Stomach smooth muscle (tissue), 2 donors: ENCODE measurements at regions not wholly inside any gene's neighbourhood (a gene's known extent, or its start where the extent isn't known, plus 50 kb on each side); places are given as distances from the start of the nearest gene placed in this dataset.

Experiments used
- H3K27ac ChIP-seq: one replicate; pipeline ENCODE4 v1.7.0; 2013; ENCODE audit warnings: mild to moderate bottlenecking, low read length, inconsistent platforms
- H3K27me3 ChIP-seq, 2 donors: one replicate each; pipeline ENCODE4 v1.7.0; 2013; ENCODE audit warnings: low read length in 2 of 2; ENCODE audit not compliant: insufficient read depth in 2 of 2, control insufficient read depth in 1 of 2
- H3K36me3 ChIP-seq, 2 donors: one replicate each; pipeline ENCODE4 v1.7.0; 2013; ENCODE audit warnings: low read length in 2 of 2; ENCODE audit not compliant: control insufficient read depth in 2 of 2, insufficient read depth in 2 of 2
- H3K4me1 ChIP-seq: one replicate; pipeline ENCODE4 v1.7.0; 2013; ENCODE audit warnings: low read length; ENCODE audit not compliant: control insufficient read depth, insufficient read depth
- H3K4me3 ChIP-seq, 2 donors: one replicate each; pipeline ENCODE4 v1.7.0; 2013; ENCODE audit warnings: low read length in 2 of 2
- H3K9ac ChIP-seq, 2 donors: one replicate each; pipeline ENCODE4 v1.7.0; 2013; ENCODE audit warnings: low read length in 2 of 2, mild to moderate bottlenecking in 1 of 2
- H3K9me3 ChIP-seq, 2 donors: one replicate each; pipeline ENCODE4 v1.7.0; 2013; ENCODE audit warnings: low read length in 2 of 2; ENCODE audit not compliant: control insufficient read depth in 2 of 2
- donor health status: healthy.
- donor health status: Pancreatic carcinoma.

DNA sequence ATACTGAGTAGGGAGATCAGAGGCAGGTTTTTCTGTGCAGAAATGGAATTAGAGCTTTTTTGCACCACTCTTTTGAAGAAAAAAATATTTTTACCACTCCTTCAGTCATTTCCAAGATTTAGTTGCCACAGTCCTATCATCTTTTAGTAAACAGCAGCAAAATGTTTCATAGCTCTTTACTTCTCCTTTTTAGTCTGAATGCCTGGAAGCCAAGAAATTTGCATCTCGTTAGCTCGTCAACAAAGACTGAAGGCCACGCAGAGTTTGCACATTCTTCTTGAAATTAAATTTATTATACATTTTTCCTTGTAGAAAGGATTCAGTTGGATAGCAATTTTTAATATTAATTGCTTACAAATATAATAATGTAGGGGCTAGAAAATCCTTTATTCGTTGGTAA, 544.5 kb upstream of the ATP2B1 start:
- no peak overlapping the region for H3K27ac ChIP-seq
- H3K9me3 ChIP-seq: no peaks in the 10 kb centered on the region
- H3K4me3 ChIP-seq: no peak overlapping the region
- H3K27me3 ChIP-seq: no peaks in the 10 kb centered on the region
- H3K4me1 ChIP-seq: no peaks in the 10 kb centered on the region
- H3K36me3 ChIP-seq: no peaks in the 10 kb centered on the region
- no peak overlapping the region for H3K9ac ChIP-seq

DNA sequence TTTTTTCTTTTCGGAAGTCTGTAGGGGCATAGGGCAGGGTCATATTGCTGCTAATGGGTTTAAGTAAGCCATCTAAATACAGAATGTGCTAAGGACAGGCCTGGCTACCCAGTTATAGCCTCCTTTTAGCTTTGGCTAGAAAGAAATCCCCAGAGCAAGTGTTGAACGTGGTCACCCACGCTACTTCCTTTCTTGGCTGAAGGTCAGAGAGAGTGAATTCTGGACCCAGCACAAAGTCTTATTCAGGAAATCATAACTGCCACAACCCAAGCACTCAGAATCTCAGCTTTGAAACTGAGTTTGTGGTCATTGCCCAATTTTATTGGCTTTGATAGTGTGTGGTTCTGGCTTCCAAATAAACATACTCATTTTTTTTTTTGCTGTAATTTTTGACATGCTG, 542.1 kb upstream of the ATP2B1 start:
- Histone ChIP-seq H3K9ac (no peak overlapping the region), H3K9me3 (no peaks in the 10 kb centered on the region), H3K36me3 (no peaks in the 10 kb centered on the region), H3K27ac (no peak overlapping the region), H3K4me3 (no peak overlapping the region), H3K27me3 (no peaks in the 10 kb centered on the region), H3K4me1 (no peaks in the 10 kb centered on the region)

DNA sequence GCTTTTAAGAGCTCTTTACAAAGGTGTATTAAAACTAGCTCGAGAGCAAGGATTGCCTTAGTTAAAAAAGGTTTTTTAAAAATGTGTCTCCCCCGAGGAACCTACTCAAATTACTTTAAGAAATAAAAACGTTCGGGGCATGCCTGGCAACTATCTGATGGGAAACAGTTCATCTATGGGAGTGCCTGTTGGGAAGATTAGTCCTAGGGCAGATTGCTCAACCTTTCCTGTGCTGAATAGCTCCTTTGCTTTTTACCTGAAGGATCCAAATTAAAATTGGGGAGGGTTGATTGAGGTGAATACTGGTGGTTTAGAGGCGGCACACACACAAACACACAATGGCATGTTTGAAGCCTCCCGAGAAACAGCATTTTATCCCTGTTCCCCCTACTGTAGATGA, 541.4 kb upstream of the ATP2B1 start:
- no peaks in the 10 kb centered on the region for H3K9me3 ChIP-seq
- H3K27ac ChIP-seq: no peak overlapping the region
- no peak overlapping the region for H3K9ac ChIP-seq

DNA sequence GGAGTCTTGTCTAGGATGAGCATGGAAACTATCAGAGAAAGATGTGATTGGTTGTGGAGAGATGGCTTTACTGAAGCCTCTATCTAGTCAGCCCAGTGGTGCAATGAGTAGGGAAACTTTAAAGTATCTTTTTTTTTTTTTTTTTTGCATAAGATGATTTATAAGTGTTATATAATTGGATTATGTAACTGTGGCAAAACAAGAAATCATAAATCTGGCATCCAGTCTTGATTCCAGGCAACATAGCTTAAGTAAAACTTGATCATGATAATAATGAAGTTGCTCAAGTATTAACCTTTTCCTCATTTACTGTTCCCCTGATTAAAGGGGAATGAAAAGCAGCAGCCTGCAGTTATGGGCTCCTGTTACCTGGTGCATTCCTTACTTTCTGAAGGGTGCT, 538.0 kb upstream of the ATP2B1 start:
- no peaks in the 10 kb centered on the region for H3K36me3 ChIP-seq
- no peaks in the 10 kb centered on the region for H3K4me1 ChIP-seq
- H3K9ac ChIP-seq: no peak overlapping the region
- H3K27me3 ChIP-seq: no peaks in the 10 kb centered on the region
- no peak overlapping the region for H3K4me3 ChIP-seq
- no peak overlapping the region for H3K27ac ChIP-seq
- H3K9me3 ChIP-seq: no peaks in the 10 kb centered on the region

More for the DNA sequence above, 541.4 kb upstream of the ATP2B1 start:
- H3K4me3 ChIP-seq: no peak overlapping the region
- no peaks in the 10 kb centered on the region for H3K36me3 ChIP-seq
- H3K4me1 ChIP-seq: no peaks in the 10 kb centered on the region
- H3K27me3 ChIP-seq: no peaks in the 10 kb centered on the region

DNA sequence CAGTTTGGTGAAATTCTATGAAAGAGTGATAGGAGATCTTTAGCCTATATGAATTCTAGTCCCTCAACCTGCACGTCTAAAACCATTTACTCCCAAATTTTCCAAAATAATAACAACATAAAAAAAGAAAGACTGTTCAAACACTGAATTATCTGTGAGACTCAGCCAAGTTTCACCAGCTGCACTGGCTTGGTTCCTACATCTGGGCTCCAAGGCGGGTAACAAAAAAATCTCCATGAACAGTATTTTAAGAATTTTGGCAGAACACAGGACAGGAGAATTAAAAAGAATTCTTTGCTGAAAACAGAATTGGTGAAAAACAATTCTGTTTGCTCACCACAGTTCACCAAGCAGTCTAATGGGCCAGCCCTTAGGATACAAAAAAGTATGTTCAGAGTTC, 536.8 kb upstream of the ATP2B1 start:
- no peaks in the 10 kb centered on the region for H3K36me3 ChIP-seq
- no peaks in the 10 kb centered on the region for H3K9me3 ChIP-seq
- no peak overlapping the region for H3K9ac ChIP-seq
- H3K27me3 ChIP-seq: no peaks in the 10 kb centered on the region
- no peaks in the 10 kb centered on the region for H3K4me1 ChIP-seq
- H3K27ac ChIP-seq: no peak overlapping the region
- no peak overlapping the region for H3K4me3 ChIP-seq

DNA sequence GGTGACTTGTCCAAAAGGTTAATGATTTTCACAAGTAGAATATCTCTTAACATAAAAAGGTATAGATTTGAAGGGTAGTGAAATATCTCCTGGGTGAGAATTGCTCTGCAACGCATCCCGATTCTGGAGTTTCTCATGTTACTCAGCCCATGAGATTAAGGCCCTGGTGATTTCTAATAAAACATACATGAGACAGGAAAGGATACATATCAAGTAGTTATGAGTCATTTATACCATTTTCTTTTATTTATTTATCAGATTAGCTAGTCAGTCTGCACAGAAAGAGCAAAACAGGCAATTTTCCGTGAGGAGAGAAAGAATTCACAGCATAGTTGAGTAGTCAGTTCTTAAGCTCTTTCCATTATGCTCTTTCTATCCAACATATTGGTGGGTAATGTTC, 535.6 kb upstream of the ATP2B1 start:
- no peak overlapping the region for H3K27ac ChIP-seq
- no peaks in the 10 kb centered on the region for H3K36me3 ChIP-seq
- H3K9ac ChIP-seq: no peak overlapping the region
- no peak overlapping the region for H3K4me3 ChIP-seq
- H3K27me3 ChIP-seq: no peaks in the 10 kb centered on the region
- no peaks in the 10 kb centered on the region for H3K9me3 ChIP-seq
- no peaks in the 10 kb centered on the region for H3K4me1 ChIP-seq

DNA sequence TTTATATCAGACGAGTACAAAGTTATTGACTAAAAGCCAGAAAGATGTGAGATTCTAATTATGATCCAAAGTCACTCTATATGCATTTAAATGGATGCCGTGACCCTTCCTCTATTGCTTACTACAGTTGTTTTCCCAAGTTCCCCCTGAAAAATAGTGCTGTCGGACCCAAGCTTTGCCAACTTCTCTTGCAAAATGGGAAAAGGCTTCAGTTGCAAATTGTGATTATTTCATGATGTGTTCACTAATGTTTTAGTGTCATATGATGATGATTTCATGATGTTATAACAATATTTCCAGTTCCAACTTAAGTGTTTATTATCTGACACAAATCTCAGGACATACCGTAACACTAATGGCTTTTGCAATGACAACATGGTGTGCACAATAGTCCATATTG, 534.6 kb upstream of the ATP2B1 start:
- no peaks in the 10 kb centered on the region for H3K4me1 ChIP-seq
- no peak overlapping the region for H3K9ac ChIP-seq
- H3K4me3 ChIP-seq: no peak overlapping the region
- no peaks in the 10 kb centered on the region for H3K9me3 ChIP-seq
- no peak overlapping the region for H3K27ac ChIP-seq
- H3K27me3 ChIP-seq: no peaks in the 10 kb centered on the region
- no peaks in the 10 kb centered on the region for H3K36me3 ChIP-seq

DNA sequence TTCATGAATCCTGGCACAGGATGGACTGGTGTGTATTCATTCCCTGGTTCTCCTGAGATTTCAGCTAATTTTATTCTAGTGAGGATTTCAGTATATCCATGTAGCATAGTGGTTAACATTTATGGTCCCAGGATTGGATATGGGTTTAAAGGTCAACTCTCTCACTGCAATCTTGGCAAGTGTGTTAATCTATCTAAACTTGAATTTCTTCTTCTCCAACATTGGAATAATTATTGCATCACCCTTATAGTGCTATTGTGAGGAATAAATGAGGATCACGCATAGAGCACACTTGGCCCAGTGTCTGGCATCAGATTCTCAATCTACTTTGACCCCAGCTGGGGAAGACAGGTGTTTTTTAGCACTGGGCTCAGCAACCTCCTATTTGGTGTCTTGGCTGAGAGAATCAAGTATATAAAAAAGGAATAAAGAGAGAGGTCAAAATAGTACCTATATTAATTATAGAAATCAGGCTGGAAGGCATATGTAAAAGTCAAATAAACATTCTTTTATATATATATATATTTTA, 531.2 kb upstream of the ATP2B1 start:
- H3K9ac ChIP-seq: no peak overlapping the region
- H3K27ac ChIP-seq: no peak overlapping the region
- H3K27me3 ChIP-seq: no peaks in the 10 kb centered on the region
- no peaks in the 10 kb centered on the region for H3K4me1 ChIP-seq
- no peaks in the 10 kb centered on the region for H3K36me3 ChIP-seq
- H3K9me3 ChIP-seq: no peaks in the 10 kb centered on the region
- no peak overlapping the region for H3K4me3 ChIP-seq

DNA sequence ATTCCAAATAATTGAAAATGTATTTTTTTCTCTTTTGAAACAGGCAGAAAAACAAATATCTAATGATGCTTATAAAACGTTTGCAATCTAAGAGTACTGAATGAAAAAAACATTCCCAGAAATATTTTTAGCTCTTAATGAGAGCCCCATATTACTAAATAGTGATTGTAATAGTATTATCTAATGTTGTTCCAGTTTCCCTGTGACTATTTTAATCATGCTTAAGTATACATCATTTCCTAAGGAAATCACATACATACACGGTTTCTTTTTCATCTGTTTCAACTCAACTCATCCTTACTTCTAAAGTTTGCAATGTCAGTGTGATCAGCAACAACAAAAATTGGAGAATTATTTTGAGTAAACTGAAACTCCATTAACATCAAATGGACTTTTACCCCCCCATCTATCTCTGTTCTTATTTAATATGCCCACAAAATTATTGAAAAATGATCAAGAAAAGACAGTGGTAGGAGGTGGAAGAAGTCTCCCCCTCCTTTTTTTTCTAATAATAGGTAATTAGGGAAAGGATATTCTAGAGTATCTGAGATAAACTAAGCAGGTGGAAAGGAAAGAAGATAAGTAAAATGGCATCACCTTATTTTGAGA, 530.1 kb upstream of the ATP2B1 start:
- Histone ChIP-seq H3K27ac (no peak overlapping the region), H3K9ac (no peak overlapping the region), H3K4me3 (no peak overlapping the region), H3K9me3 (no peaks in the 10 kb centered on the region), H3K36me3 (no peaks in the 10 kb centered on the region), H3K4me1 (no peaks in the 10 kb centered on the region), H3K27me3 (no peaks in the 10 kb centered on the region)

DNA sequence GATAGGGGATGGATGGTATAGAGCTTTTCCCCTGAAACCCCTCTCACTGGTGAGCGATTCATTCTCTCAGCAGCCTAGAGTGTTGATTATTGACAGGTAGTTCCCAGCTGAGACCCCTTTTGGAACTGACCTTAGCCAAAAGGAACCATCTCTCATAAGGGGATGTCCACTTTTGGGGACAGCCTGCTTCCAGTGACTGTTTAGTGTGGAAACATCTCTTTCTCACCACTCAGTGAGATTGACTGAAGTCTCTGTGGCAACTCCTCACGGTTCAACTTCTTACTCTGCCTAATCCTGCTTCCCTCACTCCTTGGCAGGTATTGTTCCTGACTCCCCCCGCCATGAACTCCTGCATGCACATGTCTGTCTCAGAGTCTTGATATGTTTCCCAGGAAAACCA, 529.2 kb upstream of the ATP2B1 start:
- Histone ChIP-seq H3K4me1 (no peaks in the 10 kb centered on the region), H3K9ac (no peak overlapping the region), H3K4me3 (no peak overlapping the region)

DNA sequence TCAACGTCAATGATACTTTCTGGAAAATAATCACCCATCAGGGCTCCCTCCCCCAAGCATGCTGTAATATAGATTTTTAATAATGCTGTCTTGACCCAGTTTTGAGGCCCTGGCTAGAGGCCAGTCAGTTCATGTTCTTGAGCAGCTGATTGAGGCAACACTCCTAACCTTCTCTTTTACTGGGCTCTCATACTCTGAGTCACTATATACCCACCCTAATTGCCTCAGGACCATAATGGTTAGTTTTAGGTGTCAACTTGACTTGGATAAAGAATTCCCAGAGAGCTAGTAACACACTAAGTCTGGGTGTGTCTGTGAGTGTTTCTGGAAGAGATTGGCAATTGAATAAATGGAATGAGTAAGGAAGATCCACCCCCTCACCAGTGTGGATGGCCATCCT, 527.0 kb upstream of the ATP2B1 start:
- no peaks in the 10 kb centered on the region for H3K9me3 ChIP-seq
- no peak overlapping the region for H3K27ac ChIP-seq
- H3K9ac ChIP-seq: no peak overlapping the region
- H3K36me3 ChIP-seq: no peaks in the 10 kb centered on the region
- H3K4me1 ChIP-seq: no peaks in the 10 kb centered on the region
- no peak overlapping the region for H3K4me3 ChIP-seq
- H3K27me3 ChIP-seq: no peaks in the 10 kb centered on the region

More for the DNA sequence above, 529.2 kb upstream of the ATP2B1 start:
- no peak overlapping the region for H3K27ac ChIP-seq
- H3K36me3 ChIP-seq: no peaks in the 10 kb centered on the region
- no peaks in the 10 kb centered on the region for H3K27me3 ChIP-seq
- H3K9me3 ChIP-seq: no peaks in the 10 kb centered on the region
